ENCODE measurements at regions not wholly inside any gene's neighbourhood (a gene's known extent, or its start where the extent isn't known, plus 50 kb on each side); places are given as distances from the start of the nearest gene placed in this dataset.
"Not testable (repeated sequence)": the region's sequence is repeated elsewhere in the genome, so short reads cannot be mapped to it uniquely, and the experiment has no call there.

GRCh38 chr12:102325108-102325507 lies 127.5 kb upstream of the PMCH start:
- H3K27ac ChIP-seq (ENCODE audit: insufficient read depth in 1 of 2, low read depth in 1 of 2, low read length in 2 of 2, poor library complexity in 1 of 2, severe bottlenecking in 2 of 2); H3K36me3 ChIP-seq (ENCODE audit: control insufficient read depth in 4 of 4, insufficient read depth in 4 of 4, low read length in 3 of 4); DNase-seq; H3K27me3 ChIP-seq (replicated peaks in 2 of 5; ENCODE audit: control insufficient read depth in 4 of 5, insufficient read depth in 5 of 5, low read length in 4 of 5); CTCF ChIA-PET; H3K4me1 ChIP-seq (ENCODE audit: control extremely low read depth in 1 of 4, control insufficient read depth in 4 of 4, insufficient read depth in 4 of 4, low read length in 3 of 4); H3K4me3 ChIP-seq (ENCODE audit: control insufficient read depth in 1 of 7, extremely low read depth in 1 of 7, insufficient read depth in 4 of 7, low read depth in 2 of 7, low read length in 6 of 7); H3K9me3 ChIP-seq (ENCODE audit: control extremely low read depth in 1 of 5, control insufficient read depth in 4 of 5, insufficient read depth in 2 of 5, low read depth in 1 of 5, low read length in 4 of 5); POLR2A ChIA-PET: not testable (repeated sequence)
- WGBS (ENCODE audit: insufficient coverage): 100% methylated on average over 2 of the region's 4 CpGs

- WGBS (ENCODE audit: insufficient coverage): no CpG with 5 or more reads among the region's 1 CpG
- CTCF ChIA-PET: no interaction called here
- H3K27me3 ChIP-seq (replicated peaks in 2 of 5; ENCODE audit: control insufficient read depth in 4 of 5, insufficient read depth in 5 of 5, low read length in 4 of 5): peaks cover 0 to 2% (median 0%) of the 10 kb centered on the region in 5 experiments
- POLR2A ChIA-PET: no interaction called here
- no peaks in the 10 kb centered on the region for H3K36me3 ChIP-seq (ENCODE audit: control insufficient read depth in 4 of 4, insufficient read depth in 4 of 4, low read length in 3 of 4)
- peaks cover 0 to 2% (median 0%) of the 10 kb centered on the region in 5 experiments for H3K9me3 ChIP-seq (ENCODE audit: control extremely low read depth in 1 of 5, control insufficient read depth in 4 of 5, insufficient read depth in 2 of 5, low read depth in 1 of 5, low read length in 4 of 5)
- H3K4me1 ChIP-seq (ENCODE audit: control extremely low read depth in 1 of 4, control insufficient read depth in 4 of 4, insufficient read depth in 4 of 4, low read length in 3 of 4): no peaks in the 10 kb centered on the region
- H3K4me3 ChIP-seq (ENCODE audit: control insufficient read depth in 1 of 7, extremely low read depth in 1 of 7, insufficient read depth in 4 of 7, low read depth in 2 of 7, low read length in 6 of 7): no peak overlapping the region
- no peak overlapping the region for H3K27ac ChIP-seq (ENCODE audit: insufficient read depth in 1 of 2, low read depth in 1 of 2, low read length in 2 of 2, poor library complexity in 1 of 2, severe bottlenecking in 2 of 2)
- DNase-seq: no peak
Observed at GRCh38 chr12:102323799-102324198, 126.2 kb upstream of the PMCH start.

- peaks cover 0 to 2% (median 0%) of the 10 kb centered on the region in 5 experiments for H3K9me3 ChIP-seq (ENCODE audit: control extremely low read depth in 1 of 5, control insufficient read depth in 4 of 5, insufficient read depth in 2 of 5, low read depth in 1 of 5, low read length in 4 of 5)
- H3K4me1 ChIP-seq (ENCODE audit: control extremely low read depth in 1 of 4, control insufficient read depth in 4 of 4, insufficient read depth in 4 of 4, low read length in 3 of 4): no peaks in the 10 kb centered on the region
- POLR2A ChIA-PET: no interaction called here
- no peak for DNase-seq
- CTCF ChIA-PET: no interaction called here
- no CpG with 5 or more reads among the region's 1 CpG for WGBS (ENCODE audit: insufficient coverage)
- peaks cover 0 to 6% (median 0%) of the 10 kb centered on the region in 5 experiments for H3K27me3 ChIP-seq (replicated peaks in 2 of 5; ENCODE audit: control insufficient read depth in 4 of 5, insufficient read depth in 5 of 5, low read length in 4 of 5)
- no peaks in the 10 kb centered on the region for H3K36me3 ChIP-seq (ENCODE audit: control insufficient read depth in 4 of 4, insufficient read depth in 4 of 4, low read length in 3 of 4)
- no peak overlapping the region for H3K27ac ChIP-seq (ENCODE audit: insufficient read depth in 1 of 2, low read depth in 1 of 2, low read length in 2 of 2, poor library complexity in 1 of 2, severe bottlenecking in 2 of 2)
- no peak overlapping the region for H3K4me3 ChIP-seq (ENCODE audit: control insufficient read depth in 1 of 7, extremely low read depth in 1 of 7, insufficient read depth in 4 of 7, low read depth in 2 of 7, low read length in 6 of 7)
Observed at GRCh38 chr12:102322254-102322653, 124.6 kb upstream of the PMCH start.

- Histone ChIP-seq H3K27me3 (replicated peaks in 2 of 5; ENCODE audit: control insufficient read depth in 4 of 5, insufficient read depth in 5 of 5, low read length in 4 of 5) (peaks cover 0 to 8% (median 0%) of the 10 kb centered on the region in 5 experiments), H3K9me3 (ENCODE audit: control extremely low read depth in 1 of 5, control insufficient read depth in 4 of 5, insufficient read depth in 2 of 5, low read depth in 1 of 5, low read length in 4 of 5) (peaks cover 0 to 2% (median 0%) of the 10 kb centered on the region in 5 experiments), H3K27ac (ENCODE audit: insufficient read depth in 1 of 2, low read depth in 1 of 2, low read length in 2 of 2, poor library complexity in 1 of 2, severe bottlenecking in 2 of 2) (no peak overlapping the region), H3K4me1 (ENCODE audit: control extremely low read depth in 1 of 4, control insufficient read depth in 4 of 4, insufficient read depth in 4 of 4, low read length in 3 of 4) (no peaks in the 10 kb centered on the region), H3K4me3 (ENCODE audit: control insufficient read depth in 1 of 7, extremely low read depth in 1 of 7, insufficient read depth in 4 of 7, low read depth in 2 of 7, low read length in 6 of 7) (no peak overlapping the region), H3K36me3 (ENCODE audit: control insufficient read depth in 4 of 4, insufficient read depth in 4 of 4, low read length in 3 of 4) (no peaks in the 10 kb centered on the region)
- ChIA-PET POLR2A (no interaction called here), CTCF (interaction anchor here (0.5 kb wide), 1 partner anchor 8 kb away, joined by 4 read pairs; no protein-coding TSS in a partner anchor)
- WGBS (ENCODE audit: insufficient coverage): no CpG with 5 or more reads among the region's 1 CpG
- no peak for DNase-seq
Observed at GRCh38 chr12:102321305-102322082, 123.9 kb upstream of the PMCH start.

GRCh38 chr12:102317155-102317554 lies 119.5 kb upstream of the PMCH start:
- no peak for DNase-seq
- POLR2A ChIA-PET: no interaction called here
- Histone ChIP-seq H3K9me3 (ENCODE audit: control extremely low read depth in 1 of 5, control insufficient read depth in 4 of 5, insufficient read depth in 2 of 5, low read depth in 1 of 5, low read length in 4 of 5) (no peaks in the 10 kb centered on the region), H3K27me3 (replicated peaks in 2 of 5; ENCODE audit: control insufficient read depth in 4 of 5, insufficient read depth in 5 of 5, low read length in 4 of 5) (peaks cover 0 to 8% (median 0%) of the 10 kb centered on the region in 5 experiments), H3K27ac (ENCODE audit: insufficient read depth in 1 of 2, low read depth in 1 of 2, low read length in 2 of 2, poor library complexity in 1 of 2, severe bottlenecking in 2 of 2) (no peak overlapping the region), H3K4me1 (ENCODE audit: control extremely low read depth in 1 of 4, control insufficient read depth in 4 of 4, insufficient read depth in 4 of 4, low read length in 3 of 4) (no peaks in the 10 kb centered on the region), H3K36me3 (ENCODE audit: control insufficient read depth in 4 of 4, insufficient read depth in 4 of 4, low read length in 3 of 4) (no peaks in the 10 kb centered on the region), H3K4me3 (ENCODE audit: control insufficient read depth in 1 of 7, extremely low read depth in 1 of 7, insufficient read depth in 4 of 7, low read depth in 2 of 7, low read length in 6 of 7) (no peak overlapping the region)
- no CpG with 5 or more reads among the region's 4 CpGs for WGBS (ENCODE audit: insufficient coverage)
- CTCF ChIA-PET: no interaction called here

GRCh38 chr12:102316723-102317122 lies 119.1 kb upstream of the PMCH start:
- ChIA-PET POLR2A (no interaction called here), CTCF (no interaction called here)
- whole genome bisulfite sequencing (ENCODE audit: insufficient coverage): 100% methylated on average over 2 of the region's 2 CpGs

GRCh38 chr12:102314821-102315220 lies 117.2 kb upstream of the PMCH start:
- CTCF ChIA-PET: interaction anchor here (1.0 to 1.1 kb wide), 2 partner anchors 28 to 147 kb away, joined by 3 to 4 read pairs; no protein-coding TSS in a partner anchor
- Histone ChIP-seq H3K27ac (ENCODE audit: insufficient read depth in 1 of 2, low read depth in 1 of 2, low read length in 2 of 2, poor library complexity in 1 of 2, severe bottlenecking in 2 of 2) (no peak overlapping the region), H3K4me3 (ENCODE audit: control insufficient read depth in 1 of 7, extremely low read depth in 1 of 7, insufficient read depth in 4 of 7, low read depth in 2 of 7, low read length in 6 of 7) (no peak overlapping the region), H3K9me3 (ENCODE audit: control extremely low read depth in 1 of 5, control insufficient read depth in 4 of 5, insufficient read depth in 2 of 5, low read depth in 1 of 5, low read length in 4 of 5) (no peaks in the 10 kb centered on the region), H3K36me3 (ENCODE audit: control insufficient read depth in 4 of 4, insufficient read depth in 4 of 4, low read length in 3 of 4) (no peaks in the 10 kb centered on the region), H3K27me3 (replicated peaks in 2 of 5; ENCODE audit: control insufficient read depth in 4 of 5, insufficient read depth in 5 of 5, low read length in 4 of 5) (peaks cover 0 to 8% (median 0%) of the 10 kb centered on the region in 5 experiments), H3K4me1 (ENCODE audit: control extremely low read depth in 1 of 4, control insufficient read depth in 4 of 4, insufficient read depth in 4 of 4, low read length in 3 of 4) (no peaks in the 10 kb centered on the region)
- WGBS (ENCODE audit: insufficient coverage): 100% methylated on average over 1 of the region's 2 CpGs
- no peak for DNase-seq
- POLR2A ChIA-PET: no interaction called here

More at GRCh38 chr12:102316723-102317122, 119.1 kb upstream of the PMCH start:
- DNase-seq: no peak
- no peaks in the 10 kb centered on the region for H3K4me1 ChIP-seq (ENCODE audit: control extremely low read depth in 1 of 4, control insufficient read depth in 4 of 4, insufficient read depth in 4 of 4, low read length in 3 of 4)
- H3K27me3 ChIP-seq (replicated peaks in 2 of 5; ENCODE audit: control insufficient read depth in 4 of 5, insufficient read depth in 5 of 5, low read length in 4 of 5): peaks cover 0 to 8% (median 0%) of the 10 kb centered on the region in 5 experiments
- H3K27ac ChIP-seq (ENCODE audit: insufficient read depth in 1 of 2, low read depth in 1 of 2, low read length in 2 of 2, poor library complexity in 1 of 2, severe bottlenecking in 2 of 2): no peak overlapping the region
- H3K36me3 ChIP-seq (ENCODE audit: control insufficient read depth in 4 of 4, insufficient read depth in 4 of 4, low read length in 3 of 4): no peaks in the 10 kb centered on the region
- no peaks in the 10 kb centered on the region for H3K9me3 ChIP-seq (ENCODE audit: control extremely low read depth in 1 of 5, control insufficient read depth in 4 of 5, insufficient read depth in 2 of 5, low read depth in 1 of 5, low read length in 4 of 5)
- no peak overlapping the region for H3K4me3 ChIP-seq (ENCODE audit: control insufficient read depth in 1 of 7, extremely low read depth in 1 of 7, insufficient read depth in 4 of 7, low read depth in 2 of 7, low read length in 6 of 7)

Data from common myeloid progenitor, CD34-positive (primary cell).